Inflammatory macrophage (primary cell): ENCODE measurements at regions not wholly inside any gene's neighbourhood (a gene's known extent, or its start where the extent isn't known, plus 50 kb on each side); places are given as distances from the start of the nearest gene placed in this dataset.

Experiments
- DNase-seq, 2 donors: peaks; one replicate each; pipeline ENCODE4 v3.0.0-alpha.2; 2020 to 2022

GRCh38 chr3:72429589-72430353 is 418.5 kb downstream of the SHQ1 start:
- DNase-seq = no peak

GRCh38 chr3:72428803-72429202 is 419.4 kb downstream of the SHQ1 start:
- no peak for DNase-seq

GRCh38 chr3:72427624-72428023 is 420.6 kb downstream of the SHQ1 start:
- DNase-seq = no peak

- no peak for DNase-seq
These were observed 421.4 kb downstream of the SHQ1 start for GRCh38 chr3:72426618-72427397.

- DNase-seq = no peak
These were observed 424.6 kb downstream of the SHQ1 start for GRCh38 chr3:72423643-72424042.

GRCh38 chr3:72421786-72422185 is 426.5 kb downstream of the SHQ1 start:
- DNase-seq = no peak

- DNase-seq = peak in 1 of 2 donors; percentile 74
These were observed 427.1 kb downstream of the SHQ1 start for GRCh38 chr3:72421126-72421525.

- no peak for DNase-seq
These were observed 429.4 kb downstream of the SHQ1 start for GRCh38 chr3:72418856-72419255.

- no peak for DNase-seq
These were observed 430.0 kb downstream of the SHQ1 start for GRCh38 chr3:72418244-72418643.

GRCh38 chr3:72414481-72415016 is 433.7 kb downstream of the SHQ1 start:
- peak in 1 of 2 donors; percentile 28 for DNase-seq

GRCh38 chr3:72413228-72413627 is 435.0 kb downstream of the SHQ1 start:
- DNase-seq = no peak

GRCh38 chr3:72412340-72412956 is 435.8 kb downstream of the SHQ1 start:
- peak in 1 of 2 donors; percentile 30 for DNase-seq

GRCh38 chr3:72411843-72412242 is 436.4 kb downstream of the SHQ1 start:
- DNase-seq = no peak

- no peak for DNase-seq
These were observed 437.1 kb downstream of the SHQ1 start for GRCh38 chr3:72411126-72411525.

- peak in 1 of 2 donors; percentile 25 for DNase-seq
These were observed 439.1 kb downstream of the SHQ1 start for GRCh38 chr3:72408983-72409779.

- no peak for DNase-seq
These were observed 440.5 kb downstream of the SHQ1 start for GRCh38 chr3:72407766-72408165.

GRCh38 chr3:72405943-72406566 is 442.2 kb downstream of the SHQ1 start:
- no peak for DNase-seq

- peak in 1 of 2 donors; percentile 23 for DNase-seq
These were observed 447.2 kb downstream of the SHQ1 start for GRCh38 chr3:72401005-72401545.

GRCh38 chr3:72398781-72399180 is 449.5 kb downstream of the SHQ1 start:
- no peak for DNase-seq

GRCh38 chr3:72397586-72397985 is 450.7 kb downstream of the SHQ1 start:
- no peak for DNase-seq

- DNase-seq = no peak
These were observed 451.3 kb downstream of the SHQ1 start for GRCh38 chr3:72396899-72397298.
